ENCODE measurements at regions not wholly inside any gene's neighbourhood (a gene's known extent, or its start where the extent isn't known, plus 50 kb on each side); places are given as distances from the start of the nearest gene placed in this dataset.

DNA sequence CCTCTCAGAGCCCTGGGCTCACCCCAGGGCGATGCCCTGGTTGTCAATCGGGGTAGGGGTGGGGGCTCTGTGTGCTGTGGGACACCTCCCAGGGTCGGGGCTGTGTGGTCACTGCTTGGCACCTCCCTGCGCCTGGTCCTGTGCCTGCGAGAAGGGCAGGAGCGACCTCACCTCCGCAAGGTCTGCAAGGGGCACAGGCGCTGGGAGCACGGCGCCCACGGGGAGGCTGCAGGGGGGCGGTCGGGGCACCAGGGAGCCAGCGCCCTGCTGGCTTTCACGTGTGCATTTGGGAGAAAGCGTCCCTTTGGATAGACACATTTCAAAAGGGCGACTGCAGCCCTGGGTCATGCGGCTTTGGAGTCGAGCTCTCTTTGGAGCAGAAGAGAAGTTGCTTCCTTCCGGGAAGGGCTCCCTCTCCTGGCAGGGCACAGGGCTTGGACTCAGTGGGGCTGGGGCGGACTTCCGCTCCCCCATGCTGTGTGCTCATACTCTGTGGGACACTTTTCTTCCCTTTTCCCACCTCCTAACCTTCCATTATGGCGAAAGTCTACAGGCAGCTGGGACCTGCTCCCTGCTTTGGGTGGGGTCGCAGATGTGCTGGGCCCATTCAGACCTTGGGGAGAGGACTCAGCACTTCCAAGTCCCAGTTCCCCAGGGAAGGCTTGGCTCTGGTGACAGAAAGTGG lies 52.9 kb upstream of the SLC28A3 start:
- no peak overlapping the region for H3K27ac ChIP-seq
- TF ChIP-seq ZFX (IDR thresholded peaks at IDR 0.05; ENCODE audit: borderline replicate concordance), result no peak
- TF ChIP-seq, protein P1, sequence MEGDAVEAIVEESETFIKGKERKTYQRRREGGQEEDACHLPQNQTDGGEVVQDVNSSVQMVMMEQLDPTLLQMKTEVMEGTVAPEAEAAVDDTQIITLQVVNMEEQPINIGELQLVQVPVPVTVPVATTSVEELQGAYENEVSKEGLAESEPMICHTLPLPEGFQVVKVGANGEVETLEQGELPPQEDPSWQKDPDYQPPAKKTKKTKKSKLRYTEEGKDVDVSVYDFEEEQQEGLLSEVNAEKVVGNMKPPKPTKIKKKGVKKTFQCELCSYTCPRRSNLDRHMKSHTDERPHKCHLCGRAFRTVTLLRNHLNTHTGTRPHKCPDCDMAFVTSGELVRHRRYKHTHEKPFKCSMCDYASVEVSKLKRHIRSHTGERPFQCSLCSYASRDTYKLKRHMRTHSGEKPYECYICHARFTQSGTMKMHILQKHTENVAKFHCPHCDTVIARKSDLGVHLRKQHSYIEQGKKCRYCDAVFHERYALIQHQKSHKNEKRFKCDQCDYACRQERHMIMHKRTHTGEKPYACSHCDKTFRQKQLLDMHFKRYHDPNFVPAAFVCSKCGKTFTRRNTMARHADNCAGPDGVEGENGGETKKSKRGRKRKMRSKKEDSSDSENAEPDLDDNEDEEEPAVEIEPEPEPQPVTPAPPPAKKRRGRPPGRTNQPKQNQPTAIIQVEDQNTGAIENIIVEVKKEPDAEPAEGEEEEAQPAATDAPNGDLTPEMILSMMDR (IDR thresholded peaks at IDR 0.05), result peak; percentile 25

DNA sequence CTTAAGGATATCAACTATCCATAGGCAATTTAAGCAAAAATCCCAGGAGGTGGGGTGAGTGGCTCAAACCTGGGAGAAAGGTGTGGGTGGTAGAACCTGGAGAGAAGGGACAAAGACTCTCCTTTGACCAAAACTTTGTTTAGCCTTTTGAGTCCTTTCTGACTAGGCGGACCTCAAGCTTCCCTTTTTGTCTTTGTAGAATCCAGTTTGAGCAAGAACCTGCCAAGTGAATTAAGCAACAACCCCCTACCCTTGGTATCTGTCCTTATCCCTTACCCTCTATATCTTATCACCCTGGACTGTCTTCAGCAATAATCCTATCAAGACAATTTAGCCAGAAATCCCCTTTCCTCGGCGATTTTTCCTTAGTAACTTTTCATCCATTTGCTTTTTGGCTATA lies 53.5 kb upstream of the SLC28A3 start:
- H3K27ac ChIP-seq, result no peak overlapping the region
- no peak for TF ChIP-seq ZFX (IDR thresholded peaks at IDR 0.05; ENCODE audit: borderline replicate concordance)
- TF ChIP-seq, protein P1 (IDR thresholded peaks at IDR 0.05), result no peak

DNA sequence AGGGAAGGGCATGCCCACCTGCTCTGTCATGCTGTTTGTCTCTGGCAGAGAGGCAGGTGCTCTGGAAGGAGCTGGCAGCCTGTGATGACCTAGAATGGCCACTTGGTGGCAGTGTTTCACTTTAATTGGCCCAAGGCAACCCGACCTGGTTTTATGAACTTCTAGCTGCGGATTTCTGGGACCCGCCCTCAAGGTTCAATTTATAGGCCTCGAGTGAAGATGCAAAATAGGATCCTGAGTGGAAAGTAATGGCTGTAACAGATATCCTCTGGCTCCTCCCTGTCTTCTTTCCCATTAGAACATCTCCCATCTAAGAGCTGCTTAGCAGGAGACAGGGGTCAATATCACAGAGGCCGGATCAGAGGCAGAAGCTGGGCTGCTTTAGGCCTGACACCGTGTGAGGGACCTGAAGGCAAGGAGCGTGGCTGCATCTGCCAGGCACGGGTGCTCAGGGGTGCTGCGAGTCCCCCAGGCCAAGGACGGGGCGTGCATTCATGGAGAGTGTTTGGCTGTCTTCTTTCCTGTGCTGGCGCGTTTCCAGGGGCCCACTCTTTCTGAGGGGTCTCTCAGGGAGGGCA lies 56.7 kb upstream of the SLC28A3 start:
- no peak for TF ChIP-seq ZFX (IDR thresholded peaks at IDR 0.05; ENCODE audit: borderline replicate concordance)
- TF ChIP-seq, protein P1 (IDR thresholded peaks at IDR 0.05), result peak; percentile 79
- H3K27ac ChIP-seq, result no peak overlapping the region

DNA sequence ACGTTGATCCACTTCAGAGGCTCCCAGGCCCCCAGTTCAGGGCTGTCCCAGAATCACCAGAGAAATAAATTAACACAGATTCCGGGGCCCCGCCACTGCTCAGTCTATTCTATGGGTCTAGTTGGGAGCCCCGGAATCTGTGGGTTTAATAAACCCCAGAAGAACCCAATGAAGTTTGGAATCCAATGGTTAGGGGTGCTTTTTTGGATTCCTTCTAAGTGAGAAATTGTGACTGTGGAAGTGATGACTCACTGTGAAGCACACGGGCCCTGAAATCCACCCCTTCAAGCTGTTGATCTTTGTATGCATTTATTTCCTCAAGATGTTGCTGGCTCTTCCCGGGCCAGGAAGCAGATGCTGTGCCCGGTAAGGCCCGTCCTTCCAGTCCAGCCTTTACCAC lies 57.3 kb upstream of the SLC28A3 start:
- H3K27ac ChIP-seq, result no peak overlapping the region
- TF ChIP-seq, protein P1 (IDR thresholded peaks at IDR 0.05), result no peak
- TF ChIP-seq ZFX (IDR thresholded peaks at IDR 0.05; ENCODE audit: borderline replicate concordance), result no peak

DNA sequence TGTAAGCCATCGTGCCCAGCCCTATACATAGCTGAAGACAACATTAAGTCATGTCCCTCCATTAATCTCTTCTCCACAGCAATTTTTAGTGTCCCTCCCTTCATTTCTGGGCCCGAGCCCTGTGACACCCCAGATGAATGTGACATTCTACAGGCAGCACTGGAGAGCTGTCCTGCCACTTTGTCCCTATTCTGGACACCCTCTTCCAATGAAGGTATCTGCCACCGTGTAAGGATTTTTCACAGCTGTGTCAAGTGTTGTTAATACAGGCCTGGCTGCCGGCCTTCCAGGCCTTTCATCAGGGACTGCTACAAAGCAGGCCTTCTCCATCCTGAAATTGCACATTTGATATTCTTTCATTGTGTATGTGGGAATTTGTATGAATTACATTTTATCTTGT lies 62.0 kb upstream of the SLC28A3 start:
- no peak overlapping the region for H3K27ac ChIP-seq
- no peak for TF ChIP-seq ZFX (IDR thresholded peaks at IDR 0.05; ENCODE audit: borderline replicate concordance)
- TF ChIP-seq, protein P1 (IDR thresholded peaks at IDR 0.05), result no peak

DNA sequence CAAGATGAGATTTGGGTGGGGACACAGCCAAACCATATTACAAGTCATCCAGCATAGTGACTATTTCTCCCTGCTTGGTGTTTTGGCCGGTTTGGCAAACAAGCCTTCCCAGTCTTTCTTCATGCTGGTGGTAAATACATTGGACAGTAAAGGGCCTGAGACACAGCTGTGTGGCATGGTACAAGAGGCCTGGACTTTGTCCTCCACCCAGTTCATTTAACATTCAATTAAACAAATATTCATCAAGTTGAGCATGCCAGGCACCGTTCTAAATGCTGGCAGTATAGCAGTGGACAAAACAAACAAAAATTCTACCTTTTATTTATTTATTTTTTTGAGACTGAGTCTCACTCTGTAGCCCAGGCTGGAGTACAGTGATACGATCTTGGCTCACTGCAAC lies 62.7 kb upstream of the SLC28A3 start:
- H3K27ac ChIP-seq, result no peak overlapping the region
- TF ChIP-seq ZFX (IDR thresholded peaks at IDR 0.05; ENCODE audit: borderline replicate concordance), result no peak
- TF ChIP-seq, protein P1 (IDR thresholded peaks at IDR 0.05), result no peak

DNA sequence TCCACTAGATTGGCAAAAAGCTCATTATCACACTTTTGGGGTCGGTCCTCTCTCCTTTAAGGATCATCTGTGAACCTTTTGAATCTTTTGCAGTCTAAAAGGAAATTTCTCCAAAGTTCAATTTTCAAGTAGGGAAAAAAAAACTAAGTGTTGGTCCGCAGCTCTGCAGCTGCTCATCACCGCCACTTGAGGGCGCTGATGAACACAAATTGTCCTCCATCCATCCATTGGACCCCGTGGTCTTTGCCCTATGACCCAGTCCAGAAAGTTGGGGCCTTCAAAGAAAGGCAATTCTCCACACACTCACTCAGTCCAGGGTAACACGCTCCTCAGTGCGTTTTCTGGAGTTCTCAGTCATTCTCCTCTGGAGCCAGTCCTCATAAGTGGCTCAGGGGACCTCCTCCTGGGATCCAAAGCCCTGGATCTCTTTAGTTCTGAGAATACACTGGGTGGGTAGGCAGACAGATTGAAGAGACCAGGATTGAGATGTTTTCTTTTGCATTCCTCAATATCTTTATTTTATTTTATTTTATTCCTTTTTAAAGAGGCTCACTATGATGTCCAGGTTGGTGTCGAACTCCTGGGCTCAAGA lies 63.6 kb upstream of the SLC28A3 start:
- no peak overlapping the region for H3K27ac ChIP-seq

More for the DNA sequence above, 63.6 kb upstream of the SLC28A3 start:
- TF ChIP-seq ZFX (IDR thresholded peaks at IDR 0.05; ENCODE audit: borderline replicate concordance), result no peak
- TF ChIP-seq, protein P1 (IDR thresholded peaks at IDR 0.05), result peak; percentile 78
